Stimulated activated CD4-positive, alpha-beta T cell treated with anti-CD3 and anti-CD28 coated beads, Interleukin-2, amount 100 ng/mL, for 24 hours (primary cell): ENCODE measurements at regions not wholly inside any gene's neighbourhood (a gene's known extent, or its start where the extent isn't known, plus 50 kb on each side); places are given as distances from the start of the nearest gene placed in this dataset.

Experiments
- DNase-seq, 2 donors: peaks; one replicate each; pipeline ENCODE4 v3.0.0-alpha.2; 2020

DNA sequence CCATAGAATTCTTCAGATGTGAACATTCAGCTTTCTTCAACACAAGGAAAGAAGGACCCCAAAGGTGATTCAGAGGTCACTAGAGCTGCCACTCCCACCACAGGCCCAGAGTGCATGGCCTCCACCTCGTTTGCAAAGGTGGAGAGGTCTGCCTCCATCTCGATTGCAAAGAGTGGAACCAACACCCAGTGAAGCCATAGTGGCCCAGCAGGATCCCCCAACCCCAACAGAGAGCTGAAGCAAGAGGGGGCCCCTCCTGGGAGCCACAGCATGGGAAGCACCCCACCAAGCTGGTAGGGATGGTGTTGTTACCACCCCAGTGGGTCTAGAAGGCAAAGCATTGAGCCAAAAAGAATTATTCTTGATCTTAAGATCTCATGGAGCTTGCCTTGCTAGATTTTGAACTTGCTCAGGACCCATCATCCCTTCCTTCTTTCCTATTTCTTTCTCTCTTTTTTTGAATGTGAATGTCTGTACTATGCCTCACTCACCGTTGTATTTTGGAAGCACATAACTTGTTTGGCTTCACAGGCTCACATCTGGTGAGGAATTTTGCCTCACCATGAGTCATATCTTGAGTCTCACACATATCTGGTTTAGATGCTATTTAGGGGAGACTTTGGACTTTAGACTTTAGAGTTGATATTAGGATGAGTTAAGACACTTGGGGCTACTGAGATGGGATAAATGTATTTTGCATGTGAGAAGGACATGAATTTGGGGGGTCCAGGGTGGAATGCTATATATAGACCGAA is 119.2 kb downstream of the ANKRD60 start:
- DNase-seq = no peak

DNA sequence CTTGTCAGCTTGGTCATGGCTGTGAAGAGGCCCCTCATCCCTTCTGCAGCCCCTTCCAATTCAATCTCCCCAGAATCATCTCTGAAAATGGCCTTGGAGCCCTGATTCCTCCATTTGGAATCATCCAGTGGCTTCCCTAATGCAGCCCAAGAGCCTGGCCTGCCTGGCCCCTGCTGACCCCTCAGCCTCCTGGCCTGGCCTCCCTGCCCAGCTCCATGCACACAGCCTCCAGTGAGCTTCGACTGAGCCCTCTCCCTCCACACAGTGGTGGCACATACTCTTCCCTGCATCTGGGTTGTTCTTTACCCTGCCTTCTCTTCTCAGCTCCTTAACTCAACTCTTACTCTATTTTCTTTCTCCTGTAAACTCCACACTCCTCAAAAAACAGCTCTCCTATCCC is 120.9 kb downstream of the ANKRD60 start:
- DNase-seq = no peak

DNA sequence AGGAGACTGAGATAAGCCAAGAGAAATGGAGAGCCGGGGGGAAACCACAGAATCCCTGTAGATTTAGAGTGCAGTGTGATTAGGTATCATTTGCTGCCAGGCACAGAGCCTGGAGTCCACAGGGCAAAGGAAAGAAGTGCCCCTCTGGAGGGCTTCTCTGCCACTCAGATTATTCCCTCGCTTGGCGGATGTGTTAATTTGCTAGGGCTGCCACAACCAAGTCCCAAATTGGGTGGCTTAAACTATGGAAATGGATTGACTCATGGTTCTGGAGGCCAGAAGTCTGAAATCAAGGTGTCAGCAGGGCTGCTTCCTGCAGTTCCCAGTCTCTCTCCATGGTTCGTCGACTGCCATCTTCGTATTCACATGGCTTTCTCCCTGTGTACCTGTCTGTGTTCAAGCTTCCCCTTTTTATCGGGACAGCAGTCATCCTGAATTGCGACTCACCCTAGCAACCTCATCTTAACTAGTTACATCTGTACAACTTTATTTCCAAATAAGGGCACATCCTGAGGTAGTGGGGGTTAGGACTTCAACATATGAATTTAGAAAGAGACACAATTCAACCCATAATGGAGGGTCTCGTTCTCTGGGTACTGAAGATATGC is 122.2 kb downstream of the ANKRD60 start:
- no peak for DNase-seq

DNA sequence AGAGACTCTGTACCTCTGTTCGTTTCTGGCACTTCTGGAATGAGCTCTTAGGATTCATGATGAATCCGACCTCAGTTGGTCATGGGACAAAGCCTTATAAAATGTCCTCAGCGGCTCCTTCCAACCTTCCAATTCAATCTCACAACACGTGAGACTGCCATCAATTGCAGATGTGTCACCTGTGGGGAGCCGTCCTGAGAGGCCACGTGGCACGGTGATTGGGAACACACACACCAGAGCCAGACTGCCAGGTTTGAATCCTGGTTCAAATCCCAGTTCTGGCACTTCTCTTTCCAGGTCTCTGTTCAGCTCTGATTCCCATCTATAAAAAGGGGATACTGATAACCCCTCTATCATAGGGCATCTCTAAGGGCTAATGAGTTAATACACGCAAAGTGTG is 124.5 kb downstream of the ANKRD60 start:
- DNase-seq = no peak

DNA sequence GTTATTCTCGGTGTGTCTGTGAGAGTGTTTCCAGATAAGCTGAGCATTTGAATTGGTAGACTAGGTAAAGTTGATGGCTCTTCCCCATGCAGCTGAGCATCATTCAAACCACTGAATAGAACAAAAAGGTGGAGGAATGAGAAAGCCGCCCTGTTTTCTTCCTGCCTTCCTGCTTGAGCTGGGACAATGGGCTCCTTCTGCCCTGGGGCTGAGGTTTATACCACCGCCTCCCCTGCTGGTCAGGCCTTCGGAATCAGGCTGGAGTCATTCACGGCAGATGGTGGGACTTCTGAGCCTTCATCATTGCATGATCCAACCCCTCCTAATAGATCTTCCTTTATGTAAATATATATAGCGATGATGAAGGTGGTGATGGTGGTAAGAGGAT is 124.9 kb downstream of the ANKRD60 start:
- no peak for DNase-seq

DNA sequence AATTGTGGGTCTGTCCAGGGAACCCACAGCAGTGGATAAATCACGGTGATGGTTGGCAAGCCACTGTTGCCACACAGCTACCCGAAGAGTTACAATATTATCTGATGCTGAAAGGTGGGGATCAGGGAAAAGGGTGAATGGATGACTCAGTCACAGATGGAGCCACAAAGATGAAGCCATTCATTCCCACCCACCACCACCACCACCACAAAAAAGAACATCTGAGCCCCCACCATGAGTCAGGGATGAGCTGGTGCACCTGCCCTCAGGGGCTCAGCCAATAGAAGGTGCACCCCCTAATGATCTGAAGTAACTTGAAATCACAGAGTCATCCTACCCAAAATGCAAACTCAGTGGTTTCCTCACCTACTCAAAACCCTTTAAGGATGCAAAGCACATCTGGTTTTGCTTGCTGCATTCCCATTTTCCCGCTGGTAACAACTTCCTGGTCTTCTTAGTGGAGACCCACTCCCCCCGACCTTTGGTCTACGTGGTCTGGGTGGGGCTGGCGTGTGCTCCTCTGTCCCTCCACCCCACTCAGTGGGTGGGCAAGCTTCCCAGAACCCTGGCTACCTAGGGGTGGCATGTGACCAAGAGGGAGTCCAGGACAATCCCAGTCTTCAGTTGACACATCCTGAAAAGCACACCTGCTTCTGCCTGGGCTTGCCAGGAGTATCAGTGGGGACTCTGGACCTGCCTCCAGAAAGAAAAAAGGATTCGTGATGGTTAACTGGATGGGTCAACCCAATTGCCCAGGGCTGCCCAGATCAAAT is 125.5 kb downstream of the ANKRD60 start:
- DNase-seq = peak; percentile 30 to 49

DNA sequence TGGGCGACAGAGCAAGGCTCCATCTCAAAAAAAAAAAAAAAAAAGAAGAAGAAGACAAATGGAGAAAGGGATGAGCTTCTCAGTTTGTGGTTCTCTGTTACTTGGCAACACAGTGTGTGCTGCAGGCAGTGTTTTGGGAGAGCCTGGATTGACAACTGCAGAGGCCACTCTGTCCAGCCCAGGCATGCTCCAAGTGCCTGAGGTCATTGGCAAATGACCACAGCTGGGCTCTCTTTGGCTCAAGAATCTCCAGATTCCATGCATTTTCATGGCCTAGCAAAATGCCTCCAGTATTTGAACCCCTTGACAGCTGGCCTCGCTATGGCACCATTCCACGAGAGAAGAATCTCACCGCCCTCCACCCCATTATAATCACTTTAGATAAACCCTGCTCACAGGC is 126.2 kb downstream of the ANKRD60 start:
- DNase-seq = no peak

DNA sequence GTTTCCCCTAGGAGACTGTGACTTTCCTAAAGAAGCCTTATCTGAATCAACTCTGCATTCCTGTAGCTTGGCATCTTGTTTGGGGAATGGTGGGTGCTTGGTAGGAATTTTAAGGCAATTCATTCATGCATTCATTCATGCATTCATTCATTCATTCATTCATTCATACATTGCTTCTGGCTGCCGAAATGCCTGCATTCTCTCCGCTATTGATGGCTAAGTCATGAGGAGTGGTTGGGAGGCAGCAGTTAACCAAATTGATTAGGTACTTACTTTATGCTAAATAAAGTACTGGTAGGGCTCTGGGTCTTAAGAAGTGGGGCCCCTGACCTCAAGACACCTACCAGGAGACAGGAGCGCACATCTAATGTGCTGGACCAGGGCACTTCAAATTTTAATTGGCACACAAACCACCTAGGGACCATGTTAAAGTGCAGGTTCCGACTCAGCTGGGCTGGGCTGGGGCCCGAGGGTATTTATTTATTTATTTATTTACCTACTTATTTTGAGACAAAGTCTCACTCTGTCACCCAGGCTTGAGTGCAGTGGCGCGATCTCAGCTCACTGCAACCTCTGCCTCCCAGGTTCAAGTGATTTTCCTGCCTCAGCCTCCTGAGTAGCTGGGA is 127.6 kb downstream of the ANKRD60 start:
- no peak for DNase-seq

DNA sequence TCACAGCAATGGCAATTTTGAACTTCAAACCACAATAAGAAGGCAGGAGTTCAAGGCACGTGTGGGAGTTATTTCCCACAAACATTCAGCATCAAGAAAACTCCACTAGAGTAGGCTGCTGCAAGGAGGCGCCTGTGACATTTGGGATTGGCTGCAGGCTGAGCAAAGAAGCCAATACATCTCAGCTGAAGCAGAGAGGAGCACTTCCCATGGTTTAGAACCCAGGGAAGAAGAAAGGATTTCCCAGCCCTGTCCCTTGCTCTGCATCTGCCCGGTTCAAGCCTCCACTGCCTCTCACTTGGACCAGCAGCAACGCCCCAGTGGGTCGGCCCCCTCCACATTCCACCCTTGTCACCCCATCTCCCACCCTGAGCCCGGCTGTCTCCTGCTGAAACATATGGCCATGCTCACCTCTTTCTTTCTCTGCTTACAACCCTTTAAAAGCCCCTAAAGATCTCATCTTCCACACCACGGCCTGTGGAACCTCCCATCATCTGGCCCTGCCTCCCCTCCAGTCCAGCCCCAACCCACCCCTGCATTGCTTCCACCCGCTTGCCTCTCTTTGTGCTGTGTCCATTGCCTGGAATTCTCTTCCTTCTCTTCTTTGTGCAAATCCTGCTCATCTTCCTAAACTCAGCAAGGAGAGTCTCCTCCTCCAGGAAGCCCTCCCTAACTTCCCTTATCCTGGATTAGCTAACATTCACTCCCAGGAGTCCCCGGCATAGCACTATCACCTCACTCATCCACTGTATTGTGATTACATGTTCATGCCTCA is 128.3 kb downstream of the ANKRD60 start:
- DNase-seq = no peak

DNA sequence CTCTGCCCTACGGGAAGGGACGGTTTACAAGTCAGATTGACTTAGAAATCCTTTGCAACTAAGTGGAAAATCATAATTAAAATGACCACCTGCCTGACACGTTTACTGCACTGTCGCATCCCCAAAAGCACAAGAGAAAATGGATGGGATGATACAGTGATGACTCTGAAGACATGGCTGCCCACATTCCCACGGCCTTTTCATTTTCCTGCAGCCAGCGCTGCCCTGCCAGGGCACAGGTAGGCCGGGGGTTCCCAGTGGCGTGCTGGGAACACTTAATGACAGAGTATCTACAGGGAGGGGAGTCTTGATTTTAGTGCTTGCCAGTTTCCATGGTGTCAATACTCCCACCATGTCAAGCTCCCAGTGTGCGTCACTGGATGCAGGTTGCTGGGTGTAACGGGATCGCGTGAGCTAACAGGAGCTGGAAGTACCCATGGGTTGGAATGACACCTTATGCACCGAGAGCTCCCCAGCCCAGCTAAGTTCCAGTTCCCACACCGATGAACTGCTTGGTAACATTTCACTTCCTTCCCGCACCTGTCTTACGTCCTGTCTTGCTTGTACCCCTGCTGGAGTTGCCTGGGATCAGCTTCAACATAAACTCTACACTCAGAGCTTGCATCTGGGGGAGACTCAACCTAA is 129.0 kb downstream of the ANKRD60 start:
- DNase-seq = no peak

DNA sequence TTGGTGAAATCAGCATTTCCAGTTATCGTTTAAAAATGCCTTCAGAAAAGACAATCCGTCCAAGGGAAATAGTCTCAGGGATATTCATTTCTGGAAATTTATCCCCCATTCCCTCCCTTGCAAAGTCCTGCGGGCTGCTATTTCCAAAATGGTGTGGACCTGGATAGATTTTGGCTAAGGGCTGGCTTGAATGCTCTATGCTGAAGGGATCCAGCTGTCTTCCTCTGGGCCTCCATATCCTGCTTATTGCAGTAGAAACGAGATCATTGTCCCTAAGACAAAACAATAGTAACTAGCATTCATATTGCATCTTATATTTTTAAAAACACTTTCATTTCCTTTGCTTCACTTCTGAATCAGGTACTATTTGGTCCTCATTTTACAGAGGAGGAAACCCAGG is 129.9 kb downstream of the ANKRD60 start:
- no peak for DNase-seq

DNA sequence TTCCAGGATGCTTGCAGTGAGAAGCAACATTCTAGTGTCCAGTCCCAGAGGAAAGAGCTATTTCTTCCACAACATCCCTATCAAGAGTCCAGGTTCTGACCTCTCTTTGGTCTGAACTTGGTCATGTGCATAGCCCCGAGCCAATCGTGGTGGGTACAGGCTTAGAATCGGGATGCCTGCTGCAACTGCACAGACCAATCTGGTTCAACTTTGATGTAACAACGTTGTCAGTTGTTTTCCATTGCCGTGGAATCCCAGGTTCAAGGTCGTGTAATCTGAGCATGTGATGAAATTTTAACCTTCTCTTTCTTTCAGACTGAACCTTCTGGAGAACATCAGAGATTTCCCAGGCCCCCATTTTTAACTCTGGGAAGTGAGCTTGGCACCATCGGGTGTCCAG is 130.5 kb downstream of the ANKRD60 start:
- DNase-seq = no peak

DNA sequence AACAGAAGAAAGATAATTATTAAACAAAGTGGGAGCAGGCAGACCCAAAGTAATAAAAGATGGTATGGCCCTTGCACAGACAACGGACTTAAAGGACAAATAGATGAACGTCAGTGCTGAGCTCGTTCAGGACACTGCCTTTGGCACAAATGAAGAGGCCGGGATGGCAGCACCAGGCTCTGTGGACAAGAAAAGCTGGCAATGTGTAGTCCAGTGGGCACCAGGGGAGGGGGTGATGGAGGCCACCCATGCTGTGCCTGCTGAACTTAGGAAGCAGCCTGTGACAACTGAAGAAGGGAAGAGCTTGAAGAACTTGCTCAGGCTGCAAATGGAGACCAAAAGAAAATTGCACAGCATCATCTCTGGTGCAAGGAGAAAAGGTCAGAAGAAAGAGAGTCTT is 131.0 kb downstream of the ANKRD60 start:
- DNase-seq = no peak

DNA sequence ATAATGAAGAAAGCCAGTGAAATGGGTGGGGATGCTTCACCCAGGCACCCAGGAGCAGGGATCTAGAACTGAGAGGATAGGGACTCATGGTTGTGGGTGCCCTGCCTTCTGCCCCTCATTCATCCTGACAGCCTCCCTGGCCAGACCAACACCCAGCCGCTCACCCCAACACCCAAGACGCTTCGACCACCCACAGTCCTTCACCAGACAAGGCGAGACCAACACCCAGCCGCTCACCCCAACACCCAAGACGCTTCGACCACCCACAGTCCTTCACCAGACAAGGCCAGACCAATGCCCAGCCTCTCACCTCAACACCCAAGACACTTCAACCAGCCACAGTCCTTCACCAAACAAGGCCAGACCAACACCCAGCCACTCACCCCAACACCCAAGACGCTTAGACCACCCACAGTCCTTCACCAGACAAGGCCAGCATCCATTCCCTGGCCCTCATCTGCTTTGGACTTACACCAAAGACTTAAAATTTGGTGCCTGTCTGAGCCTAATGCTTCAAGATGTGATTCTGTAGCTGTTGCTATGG is 131.5 kb downstream of the ANKRD60 start:
- no peak for DNase-seq

DNA sequence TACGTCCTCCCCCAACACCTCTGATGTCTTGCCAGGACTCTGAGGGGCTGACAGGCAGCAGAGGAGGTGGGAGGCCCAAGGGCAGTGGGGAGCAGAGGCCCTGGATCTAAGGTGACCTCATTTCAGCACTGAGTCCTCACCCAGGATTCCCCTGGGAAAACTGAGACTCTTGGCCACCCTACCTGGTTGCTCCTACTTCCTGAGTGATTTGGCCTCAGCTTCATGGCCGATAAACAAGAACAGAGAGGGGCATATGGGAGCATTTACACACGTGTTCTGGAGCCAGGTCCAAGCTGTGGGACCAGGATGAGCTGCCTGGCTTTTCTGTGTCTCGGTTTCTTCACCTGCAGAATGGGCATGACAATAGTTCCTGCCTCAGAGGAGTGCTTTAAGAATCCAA is 133.8 kb downstream of the ANKRD60 start:
- no peak for DNase-seq

DNA sequence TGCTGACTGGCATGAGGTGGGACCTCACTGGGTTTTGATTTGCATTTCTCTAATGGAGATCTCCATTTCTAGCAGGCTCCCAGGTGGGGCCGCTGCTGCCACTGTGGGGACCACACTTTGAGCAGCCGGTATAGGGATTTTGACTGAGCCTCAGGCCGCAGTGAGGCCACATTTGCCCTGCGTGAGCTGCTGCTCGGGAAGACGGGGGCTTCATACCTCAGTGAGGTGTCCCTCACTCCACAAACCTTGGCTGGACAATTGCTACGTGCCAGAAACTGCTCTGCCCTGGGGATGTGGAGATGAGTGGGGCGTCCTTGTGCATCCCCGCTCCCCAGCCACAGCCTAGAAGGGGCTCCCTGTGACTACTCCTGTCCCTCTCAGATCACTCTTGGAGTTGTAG is 134.3 kb downstream of the ANKRD60 start:
- DNase-seq = no peak

DNA sequence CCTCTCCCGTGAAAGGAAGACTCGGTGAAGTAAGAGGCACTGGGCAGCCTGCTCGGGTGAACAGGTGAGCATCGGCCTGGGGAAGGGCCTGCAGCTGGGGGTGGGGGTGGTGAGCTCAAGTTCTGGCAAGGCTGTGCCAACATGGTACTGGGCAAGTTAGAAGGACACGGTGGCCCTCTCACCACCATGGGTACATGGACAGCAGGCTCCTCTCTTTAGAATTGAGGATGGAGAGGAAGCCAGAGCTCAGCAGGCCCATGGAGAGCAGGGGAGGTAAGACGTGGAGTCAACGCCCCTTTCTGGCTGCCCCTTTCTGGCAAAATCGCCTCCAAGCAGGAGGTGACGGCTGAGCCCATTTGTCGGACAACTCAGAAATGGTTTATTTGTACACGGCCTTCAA is 135.6 kb downstream of the ANKRD60 start:
- no peak for DNase-seq

DNA sequence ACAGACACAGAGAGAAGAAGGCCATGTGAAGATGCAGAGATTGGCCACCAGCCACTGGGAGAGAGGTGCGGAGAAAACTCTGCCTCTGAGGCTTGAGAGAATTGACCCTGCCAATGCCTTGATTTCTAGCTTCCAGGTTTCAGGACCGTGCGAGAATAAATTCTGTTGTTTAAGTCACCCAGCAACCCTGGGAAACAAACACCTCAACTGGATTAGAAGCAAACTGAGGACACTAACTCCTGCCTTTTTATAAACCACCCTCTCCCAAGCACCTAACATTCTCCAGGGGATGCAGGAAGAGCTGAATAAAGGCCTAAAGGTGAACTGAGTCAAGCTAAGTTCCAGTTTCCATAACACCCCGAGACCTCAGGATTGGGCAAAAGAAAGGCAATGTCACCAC is 136.1 kb downstream of the ANKRD60 start:
- no peak for DNase-seq

DNA sequence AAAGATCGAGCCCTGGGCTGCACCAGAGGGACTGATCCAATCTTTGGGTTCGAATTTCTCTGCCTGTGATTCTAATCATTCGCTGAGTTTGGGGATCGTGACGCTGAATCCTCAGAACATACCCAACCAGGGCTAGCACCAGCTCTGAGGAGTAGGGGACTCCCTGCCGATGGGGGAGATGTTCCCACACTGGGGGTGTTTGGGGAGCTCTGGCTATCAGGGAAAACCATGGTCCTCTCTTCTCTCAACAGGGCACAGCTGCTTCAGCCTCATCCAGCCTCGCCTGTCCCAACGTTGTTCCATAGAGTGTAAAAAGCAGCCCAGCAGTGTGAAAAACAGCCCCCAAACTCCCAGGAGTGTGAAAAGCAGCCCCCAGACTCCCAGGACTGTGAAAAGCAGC is 136.6 kb downstream of the ANKRD60 start:
- DNase-seq = no peak

DNA sequence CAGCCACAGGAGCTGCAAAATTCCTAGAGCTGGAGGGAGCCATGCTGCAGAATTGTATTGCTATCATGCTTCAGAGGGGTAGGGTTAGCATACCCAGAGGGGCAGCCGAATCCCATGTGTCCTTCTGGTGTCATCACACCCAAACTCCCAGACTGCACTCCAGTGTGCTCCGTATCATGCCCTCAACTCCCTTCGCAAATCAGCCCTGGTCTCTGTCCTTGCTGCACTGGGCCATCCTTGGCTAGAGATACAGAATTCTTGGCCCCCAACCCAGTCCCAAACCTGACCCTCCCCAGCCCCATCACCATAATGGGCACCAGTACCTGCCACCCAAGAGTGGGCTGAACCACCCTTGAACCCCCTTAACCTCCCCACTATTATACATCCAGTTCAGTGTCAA is 138.3 kb downstream of the ANKRD60 start:
- no peak for DNase-seq

DNA sequence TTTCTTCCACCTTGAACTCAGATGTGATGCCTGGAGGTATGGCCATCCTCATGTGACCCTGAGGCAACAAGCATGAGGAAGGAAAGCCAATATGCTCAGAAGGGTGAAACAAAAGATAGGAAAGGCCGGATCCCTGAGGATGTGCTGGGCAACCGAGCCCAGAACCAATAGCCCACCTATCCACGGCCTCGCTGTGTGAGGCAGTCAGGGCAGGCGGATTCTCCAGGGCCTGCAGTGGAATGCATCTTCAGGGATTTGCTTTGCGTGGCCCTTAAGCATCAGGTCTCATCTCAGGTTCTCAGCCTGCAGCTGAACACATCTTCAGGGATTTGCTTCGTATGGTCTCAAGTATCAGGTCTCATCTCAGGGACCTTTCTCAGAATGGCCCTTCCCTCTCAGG is 139.8 kb downstream of the ANKRD60 start:
- no peak for DNase-seq

DNA sequence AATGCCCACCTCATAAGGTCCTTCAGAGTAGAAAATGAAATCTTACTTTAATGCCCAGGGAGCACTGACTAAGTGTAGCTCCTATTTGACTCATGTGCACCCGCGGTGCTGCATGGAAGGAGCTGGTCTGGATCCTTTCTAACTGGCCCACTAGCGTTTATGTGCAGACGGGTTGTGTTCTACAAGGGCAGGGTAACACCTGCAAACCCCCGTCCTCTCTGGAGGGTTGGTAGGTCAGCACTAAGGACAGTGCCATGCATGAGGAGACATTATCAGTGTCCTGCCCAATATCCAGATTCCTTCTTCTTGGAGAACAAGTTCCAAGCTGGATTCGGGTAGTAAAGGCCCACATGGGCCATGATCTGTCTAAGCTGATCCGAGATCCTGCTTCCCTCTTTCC is 140.3 kb downstream of the ANKRD60 start:
- no peak for DNase-seq
